Neuronal stem cell (in vitro differentiated cells): ENCODE measurements at regions not wholly inside any gene's neighbourhood (a gene's known extent, or its start where the extent isn't known, plus 50 kb on each side); places are given as distances from the start of the nearest gene placed in this dataset.

ENCODE experiments used
- DNase-seq: peaks from one replicate; pipeline ENCODE4 v3.0.0-alpha.2; 2013; ENCODE audit warnings: low spot score
- H2AFZ ChIP-seq: one replicate; pipeline ENCODE4 v1.6.1; 2013; ENCODE audit warnings: mild to moderate bottlenecking, low read length, inconsistent platforms
- H2AK5ac ChIP-seq: 2 replicates; pipeline ENCODE4 v1.6.1; 2013; ENCODE audit warnings: low read depth, mild to moderate bottlenecking, inconsistent platforms, low read length, moderate library complexity, mixed read lengths
- H2BK120ac ChIP-seq: 2 replicates; pipeline ENCODE4 v1.6.1; 2013; ENCODE audit warnings: low read depth, mild to moderate bottlenecking, inconsistent platforms, low read length, moderate library complexity, mixed read lengths
- H2BK12ac ChIP-seq: one replicate; pipeline ENCODE4 v1.6.1; 2013; ENCODE audit warnings: low read length, inconsistent platforms
- H2BK15ac ChIP-seq: 2 replicates; pipeline ENCODE4 v1.6.1; 2013; ENCODE audit warnings: mild to moderate bottlenecking, low read length, inconsistent platforms, mixed read lengths
- H2BK5ac ChIP-seq: one replicate; pipeline ENCODE4 v1.6.1; 2013; ENCODE audit warnings: inconsistent platforms, mild to moderate bottlenecking, low read length, moderate library complexity
- H3K14ac ChIP-seq: one replicate; pipeline ENCODE4 v1.6.1; 2013; ENCODE audit warnings: low read length, inconsistent platforms
- H3K18ac ChIP-seq: 2 replicates; pipeline ENCODE4 v1.6.1; 2013; ENCODE audit warnings: low read length, inconsistent platforms
- H3K23ac ChIP-seq: 2 replicates; pipeline ENCODE4 v1.6.1; 2013; ENCODE audit warnings: low read depth, mild to moderate bottlenecking, mixed read lengths, low read length, inconsistent platforms; ENCODE audit not compliant: poor library complexity
- H3K27ac ChIP-seq: replicated peaks from 3 replicates; pipeline ENCODE4 v1.5.1; 2013; ENCODE audit warnings: low read length, inconsistent platforms
- H3K27me3 ChIP-seq, 3 experiments: 2 replicates each; pipeline ENCODE4 v1.6.1; 2013; ENCODE audit warnings: low read length in 3 of 3, mild to moderate bottlenecking in 2 of 3, inconsistent platforms in 1 of 3, low read depth in 1 of 3, mixed read lengths in 1 of 3, moderate library complexity in 1 of 3; ENCODE audit not compliant: control insufficient read depth in 3 of 3, insufficient read depth in 3 of 3
- H3K36me3 ChIP-seq, 2 donors: replicated peaks in 1 of 2; 2 replicates each; pipeline ENCODE4 v1.6.1; 2013; ENCODE audit warnings: low read length in 2 of 2; ENCODE audit not compliant: control insufficient read depth in 2 of 2, insufficient read depth in 2 of 2
- H3K4ac ChIP-seq: 2 replicates; pipeline ENCODE4 v1.6.1; 2013; ENCODE audit warnings: inconsistent platforms, mild to moderate bottlenecking, low read length, moderate library complexity
- H3K4me1 ChIP-seq, 2 donors: 1 replicate in 1 of 2; 2 replicates in 1 of 2; pipeline ENCODE4 v1.6.1; 2013; ENCODE audit warnings: low read length in 2 of 2, low read depth in 1 of 2; ENCODE audit not compliant: control insufficient read depth in 2 of 2, insufficient read depth in 1 of 2
- H3K4me2 ChIP-seq: one replicate; pipeline ENCODE4 v1.6.1; 2013; ENCODE audit warnings: mild to moderate bottlenecking, low read length, inconsistent platforms; ENCODE audit not compliant: insufficient read depth, poor library complexity, severe bottlenecking
- H3K4me3 ChIP-seq, 2 donors: 2 replicates each; pipeline ENCODE4 v1.5.1; 2013; ENCODE audit warnings: low read length in 2 of 2, mild to moderate bottlenecking in 2 of 2, inconsistent platforms in 1 of 2, moderate library complexity in 1 of 2
- H3K79me1 ChIP-seq: one replicate; pipeline ENCODE4 v1.6.1; 2013; ENCODE audit warnings: low read depth, mild to moderate bottlenecking, inconsistent platforms, low read length, moderate library complexity
- H3K9ac ChIP-seq: one replicate; pipeline ENCODE4 v1.6.1; 2013; ENCODE audit warnings: mild to moderate bottlenecking, low read depth, low read length, inconsistent platforms; ENCODE audit not compliant: poor library complexity
- H3K9me3 ChIP-seq, 2 donors: replicated peaks in 1 of 2; 2 replicates each; pipeline versions ENCODE3 to v1.6.1; 2013; ENCODE audit warnings: low read length in 2 of 2, mild to moderate bottlenecking in 2 of 2, inconsistent platforms in 1 of 2, low read depth in 1 of 2, mixed read lengths in 1 of 2, moderate library complexity in 1 of 2; ENCODE audit not compliant: control insufficient read depth in 2 of 2, insufficient read depth in 1 of 2
- H4K8ac ChIP-seq: one replicate; pipeline ENCODE4 v1.6.1; 2013; ENCODE audit warnings: low read depth, mild to moderate bottlenecking, inconsistent platforms, low read length, moderate library complexity
- H4K91ac ChIP-seq: one replicate; pipeline ENCODE4 v1.6.1; 2013; ENCODE audit warnings: low read length, low read depth, mild to moderate bottlenecking, inconsistent platforms; ENCODE audit not compliant: poor library complexity
- WGBS, 2 donors: extraction: QIAGEN DNeasy Blood & Tissue Kit; methylation state at CpG; one replicate each; pipeline ENCODE4 v1.1.7; 2013; ENCODE audit warnings: missing lambda C conversion rate in 2 of 2, mixed read lengths in 1 of 2; ENCODE audit not compliant: insufficient read length in 2 of 2, insufficient replicate concordance in 1 of 2; ENCODE audit errors: extremely low coverage in 2 of 2; 5-methylcytosine and 5-hydroxymethylcytosine counted together

- no CpG with 5 or more reads among the region's 5 CpGs for WGBS, 2 donors
Observed at GRCh38 chr7:32140210-32140939, 70.2 kb upstream of the PDE1C start.

GRCh38 chr7:32137059-32137458 is 66.9 kb upstream of the PDE1C start:
- H4K8ac ChIP-seq, result no peak overlapping the region
- no peak overlapping the region for H2AFZ ChIP-seq
- H3K4ac ChIP-seq, result no peak overlapping the region
- H3K4me3 ChIP-seq, result no peak overlapping the region
- no peak for DNase-seq
- H3K4me1 ChIP-seq, result no peaks in the 10 kb centered on the region
- H3K23ac ChIP-seq, result no peak overlapping the region
- H3K9ac ChIP-seq, result no peak overlapping the region
- no CpG with 5 or more reads among the region's 2 CpGs for WGBS, 2 donors
- H3K27me3 ChIP-seq, result no peaks in the 10 kb centered on the region
- no peak overlapping the region for H3K18ac ChIP-seq
- no peaks in the 10 kb centered on the region for H3K36me3 ChIP-seq
- H2BK5ac ChIP-seq, result no peak overlapping the region
- H3K27ac ChIP-seq, result no peak overlapping the region
- H4K91ac ChIP-seq, result no peak overlapping the region
- H3K4me2 ChIP-seq, result no peak overlapping the region
- no peaks in the 10 kb centered on the region for H3K79me1 ChIP-seq
- H2BK15ac ChIP-seq, result no peak overlapping the region
- no peaks in the 10 kb centered on the region for H3K9me3 ChIP-seq
- H2AK5ac ChIP-seq, result no peak overlapping the region
- no peak overlapping the region for H2BK12ac ChIP-seq
- no peak overlapping the region for H3K14ac ChIP-seq
- H2BK120ac ChIP-seq, result no peak overlapping the region

More at GRCh38 chr7:32140210-32140939, 70.2 kb upstream of the PDE1C start:
- no peak overlapping the region for H3K23ac ChIP-seq
- no peak overlapping the region for H3K4ac ChIP-seq
- H2AFZ ChIP-seq, result no peak overlapping the region
- no peak overlapping the region for H3K27ac ChIP-seq
- no peak overlapping the region for H2BK5ac ChIP-seq
- H3K36me3 ChIP-seq, result no peaks in the 10 kb centered on the region
- DNase-seq, result no peak
- H3K9ac ChIP-seq, result no peak overlapping the region
- no peaks in the 10 kb centered on the region for H3K79me1 ChIP-seq
- no peak overlapping the region for H3K4me2 ChIP-seq
- no peaks in the 10 kb centered on the region for H3K9me3 ChIP-seq
- no peak overlapping the region for H2AK5ac ChIP-seq
- no peaks in the 10 kb centered on the region for H3K4me1 ChIP-seq
- no peak overlapping the region for H4K8ac ChIP-seq
- H2BK120ac ChIP-seq, result no peak overlapping the region
- no peak overlapping the region for H2BK15ac ChIP-seq
- H3K18ac ChIP-seq, result no peak overlapping the region
- H3K14ac ChIP-seq, result no peak overlapping the region
- no peak overlapping the region for H2BK12ac ChIP-seq
- no peaks in the 10 kb centered on the region for H3K27me3 ChIP-seq
- H4K91ac ChIP-seq, result no peak overlapping the region
- no peak overlapping the region for H3K4me3 ChIP-seq

DNA sequence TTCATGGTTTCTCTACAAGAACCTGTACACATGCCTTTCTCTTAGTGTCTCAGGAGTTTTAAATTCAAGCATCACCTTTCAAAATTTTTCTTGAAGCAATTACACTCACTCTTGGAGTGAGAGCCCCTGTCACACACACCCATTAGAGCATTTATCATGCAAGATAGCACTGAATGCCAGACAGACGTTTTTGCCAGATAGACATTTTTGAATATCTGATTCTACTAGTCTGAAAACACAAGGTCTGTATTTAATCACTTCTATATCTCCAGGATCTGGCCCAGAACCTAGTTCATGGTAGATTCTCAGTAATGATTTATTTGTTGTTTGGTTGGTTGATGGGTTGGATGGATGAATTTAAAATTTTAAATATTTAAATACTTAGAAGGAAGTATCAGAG is 60.9 kb upstream of the PDE1C start:
- no peaks in the 10 kb centered on the region for H3K79me1 ChIP-seq
- no peak overlapping the region for H2AK5ac ChIP-seq
- H3K4me1 ChIP-seq, result no peaks in the 10 kb centered on the region
- no peak overlapping the region for H3K27ac ChIP-seq
- H3K14ac ChIP-seq, result no peak overlapping the region
- no peak for DNase-seq
- no peaks in the 10 kb centered on the region for H3K27me3 ChIP-seq
- no peak overlapping the region for H2BK12ac ChIP-seq
- no peak overlapping the region for H3K18ac ChIP-seq
- H2AFZ ChIP-seq, result no peak overlapping the region
- no peak overlapping the region for H3K23ac ChIP-seq
- no peak overlapping the region for H4K91ac ChIP-seq
- H3K4me3 ChIP-seq, result no peak overlapping the region
- H2BK5ac ChIP-seq, result no peak overlapping the region
- no CpG with 5 or more reads among the region's 1 CpG for WGBS, 2 donors
- no peaks in the 10 kb centered on the region for H3K9me3 ChIP-seq
- no peak overlapping the region for H4K8ac ChIP-seq
- H3K4ac ChIP-seq, result no peak overlapping the region
- no peak overlapping the region for H3K4me2 ChIP-seq
- H3K9ac ChIP-seq, result no peak overlapping the region
- H2BK120ac ChIP-seq, result no peak overlapping the region
- H3K36me3 ChIP-seq, result no peaks in the 10 kb centered on the region
- no peak overlapping the region for H2BK15ac ChIP-seq

- no peak overlapping the region for H2BK12ac ChIP-seq
- no peaks in the 10 kb centered on the region for H3K9me3 ChIP-seq
- H2BK5ac ChIP-seq, result no peak overlapping the region
- no peak overlapping the region for H3K27ac ChIP-seq
- H3K4me1 ChIP-seq, result no peaks in the 10 kb centered on the region
- no peak overlapping the region for H3K4ac ChIP-seq
- H3K27me3 ChIP-seq, result no peaks in the 10 kb centered on the region
- no peak overlapping the region for H3K23ac ChIP-seq
- no peak overlapping the region for H3K4me3 ChIP-seq
- no peak overlapping the region for H3K9ac ChIP-seq
- no peaks in the 10 kb centered on the region for H3K79me1 ChIP-seq
- no peak overlapping the region for H4K8ac ChIP-seq
- H2AFZ ChIP-seq, result no peak overlapping the region
- WGBS, 2 donors, result no CpG with 5 or more reads among the region's 1 CpG
- H3K4me2 ChIP-seq, result no peak overlapping the region
- H3K14ac ChIP-seq, result no peak overlapping the region
- no peak for DNase-seq
- H2BK120ac ChIP-seq, result no peak overlapping the region
- H3K18ac ChIP-seq, result no peak overlapping the region
- H3K36me3 ChIP-seq, result no peaks in the 10 kb centered on the region
- H2BK15ac ChIP-seq, result no peak overlapping the region
- no peak overlapping the region for H2AK5ac ChIP-seq
- no peak overlapping the region for H4K91ac ChIP-seq
Observed at GRCh38 chr7:32126843-32127242, 56.6 kb upstream of the PDE1C start.
